ENCODE measurements at regions not wholly inside any gene's neighbourhood (a gene's known extent, or its start where the extent isn't known, plus 50 kb on each side); places are given as distances from the start of the nearest gene placed in this dataset.

- Histone ChIP-seq H4K8ac (ENCODE audit: low read depth in 2 of 2, low read length in 2 of 2) (no peak overlapping the region), H3K4me1 (ENCODE audit: control insufficient read depth, insufficient read depth, low read length) (no peaks in the 10 kb centered on the region), H3K4me2 (ENCODE audit: low read depth, low read length) (no peak overlapping the region), H3K4ac (ENCODE audit: low read depth, low read length) (no peak overlapping the region), H3K56ac (ENCODE audit: extremely low read depth, insufficient read depth, low read length) (no peak overlapping the region), H3K27ac (ENCODE audit: insufficient read depth, low read length) (no peak overlapping the region), H4K5ac (ENCODE audit: low read depth, low read length) (no peak overlapping the region), H3K23ac (ENCODE audit: low read depth, low read length) (no peak overlapping the region), H3K18ac (ENCODE audit: low read depth, low read length) (no peak overlapping the region), H2AK5ac (ENCODE audit: low read depth, low read length) (no peak overlapping the region), H4K91ac (ENCODE audit: insufficient read depth, low read depth, low read length) (no peak overlapping the region), H3K9me3 (ENCODE audit: control insufficient read depth, insufficient read depth, low read length) (peaks cover 2% of the 10 kb centered on the region; the same call in 1 of the 2 replicates), H2BK20ac (ENCODE audit: low read depth, low read length) (no peak overlapping the region), H2BK15ac (ENCODE audit: low read depth, low read length) (no peak overlapping the region), H3K36me3 (ENCODE audit: control insufficient read depth, insufficient read depth, low read length) (no peaks in the 10 kb centered on the region), H3K14ac (replicated peaks; ENCODE audit: low read depth, low read length) (no peak overlapping the region), H3K27me3 (ENCODE audit: control insufficient read depth, insufficient read depth, low read length) (no peaks in the 10 kb centered on the region), H3K79me1 (ENCODE audit: low read depth in 1 of 2, low read length in 2 of 2) (no peaks in the 10 kb centered on the region), H3K4me3 (ENCODE audit: insufficient read depth, low read depth, low read length) (no peak overlapping the region), H3K9ac (ENCODE audit: low read depth, low read length) (no peak overlapping the region), H3K9me1 (ENCODE audit: insufficient read depth, low read length) (no peaks in the 10 kb centered on the region), H2AFZ (replicated peaks; ENCODE audit: low read length, poor library complexity) (no peak overlapping the region), H4K20me1 (ENCODE audit: insufficient read depth, low read length) (no peaks in the 10 kb centered on the region), H2AK9ac (replicated peaks; ENCODE audit: low read depth, low read length, poor library complexity) (no peak overlapping the region), H2BK5ac (ENCODE audit: low read depth, low read length, poor library complexity, severe bottlenecking) (no peak overlapping the region), H2BK120ac (ENCODE audit: low read depth, low read length) (no peak overlapping the region)
- ChIA-PET POLR2A (ENCODE audit: unreplicated experiment) (no interaction called here), CTCF (no interaction called here)
- no TSS peak for BruUV-seq (replicated peaks)
- in situ Hi-C loops (cut with MboI; ENCODE audit: low sequenced_read_pairs), result no loop called here
- no peak for TF ChIP-seq CTCF (conservative IDR thresholded peaks at IDR 0.05; ENCODE audit: low read depth, low read length)
- TF ChIP-seq FOS (IDR thresholded peaks at IDR 0.05; ENCODE audit: low read depth, low read length), result no peak
- TF ChIP-seq BHLHE40 (IDR thresholded peaks at IDR 0.05; ENCODE audit: low read depth, low read length), result no peak
- no peak for TF ChIP-seq USF2 (IDR thresholded peaks at IDR 0.05; ENCODE audit: low read depth, low read length)
- TF ChIP-seq SMC3 (IDR thresholded peaks at IDR 0.05; ENCODE audit: low read depth, low read length), result no peak
- no peak for TF ChIP-seq NFE2L2 (IDR thresholded peaks at IDR 0.05; ENCODE audit: low read depth, low read length)
- TF ChIP-seq POLR2A (IDR thresholded peaks at IDR 0.05; ENCODE audit: low read depth, low read length), result no peak
- TF ChIP-seq MXI1 (IDR thresholded peaks at IDR 0.05; ENCODE audit: borderline replicate concordance, low read depth, low read length), result no peak
- no peak for TF ChIP-seq RCOR1 (IDR thresholded peaks at IDR 0.05; ENCODE audit: insufficient replicate concordance, low read length)
- TF ChIP-seq CHD1 (IDR thresholded peaks at IDR 0.05; ENCODE audit: low read depth, low read length), result no peak
- TF ChIP-seq RFX5 (IDR thresholded peaks at IDR 0.05; ENCODE audit: low read depth, low read length), result no peak
- no peak for TF ChIP-seq CEBPB (IDR thresholded peaks at IDR 0.05; ENCODE audit: low read depth, low read length)
- no peak for TF ChIP-seq ELK1 (IDR thresholded peaks at IDR 0.05; ENCODE audit: borderline replicate concordance, low read depth, low read length)
- no peak for TF ChIP-seq RAD21 (IDR thresholded peaks at IDR 0.05; ENCODE audit: low read length)
- TF ChIP-seq MAFK (IDR thresholded peaks at IDR 0.05; ENCODE audit: low read depth, low read length), result no peak
- no peak for ATAC-seq (ENCODE audit: low read depth)
- no CpG with 5 or more reads among the region's 2 CpGs for WGBS, 2 experiments (ENCODE audit: extremely low coverage in 2 of 2, insufficient read length in 1 of 2)
- dilution Hi-C loops (cut with HindIII; ENCODE audit: low sequenced_read_pairs, unreplicated experiment), result no loop called here
- intact Hi-C loops (cut with micrococcal nuclease), result no loop called here
- no peak for DNase-seq
These were observed 505.6 kb downstream of the CDH26 start for GRCh38 chr20:60463798-60464197.
